ENCODE measurements at regions not wholly inside any gene's neighbourhood (a gene's known extent, or its start where the extent isn't known, plus 50 kb on each side); places are given as distances from the start of the nearest gene placed in this dataset.

- H3K9me2 ChIP-seq (ENCODE audit: low read depth, low read length), result no peaks in the 10 kb centered on the region
- H3K9me3 ChIP-seq (ENCODE audit: low read length), result no peaks in the 10 kb centered on the region
- H3K27ac ChIP-seq (ENCODE audit: low read depth, low read length, poor library complexity, severe bottlenecking), result peak overlapping the region; percentile 43
- H2AFZ ChIP-seq (ENCODE audit: low read length), result no peak overlapping the region
- H3K79me2 ChIP-seq (ENCODE audit: insufficient read depth, low read length), result no peaks in the 10 kb centered on the region
- no peak for TF ChIP-seq EZH2 (IDR thresholded peaks at IDR 0.05; ENCODE audit: borderline replicate concordance, low read length)
- no peak for TF ChIP-seq CTCF (IDR thresholded peaks at IDR 0.05; ENCODE audit: low read length)
- H3K4me2 ChIP-seq (ENCODE audit: low read length), result peak overlapping the region; percentile 74
- H3K36me3 ChIP-seq (ENCODE audit: insufficient read depth, low read length), result peaks cover 2% of the 10 kb centered on the region; the same call in 1 of the 2 replicates
- H4K20me1 ChIP-seq (ENCODE audit: insufficient read depth, low read length), result no peaks in the 10 kb centered on the region
- no peaks in the 10 kb centered on the region for H3K27me3 ChIP-seq (ENCODE audit: insufficient read depth, low read length)
- peak overlapping the region; percentile 66 for H3K4me3 ChIP-seq (ENCODE audit: low read depth, low read length, poor library complexity, severe bottlenecking)
- peaks cover 56% of the 10 kb centered on the region for H3K4me1 ChIP-seq (ENCODE audit: insufficient read depth, low read length, severe bottlenecking)
- H3F3A ChIP-seq (ENCODE audit: insufficient read depth, low read length), result peaks cover 7% of the 10 kb centered on the region; the same call in 1 of the 2 replicates
- H3K9ac ChIP-seq (ENCODE audit: low read length), result peak overlapping the region; percentile 66
These were observed 93.3 kb downstream of the RFLNA start for GRCh38 chr12:124388038-124388671.

- Histone ChIP-seq H4K20me1 (ENCODE audit: insufficient read depth, low read length) (no peaks in the 10 kb centered on the region), H3K4me2 (ENCODE audit: low read length) (peak overlapping the region; percentile 74), H3K79me2 (ENCODE audit: insufficient read depth, low read length) (no peaks in the 10 kb centered on the region), H3K27me3 (ENCODE audit: insufficient read depth, low read length) (no peaks in the 10 kb centered on the region), H3K4me3 (ENCODE audit: low read depth, low read length, poor library complexity, severe bottlenecking) (peak overlapping the region; percentile 66), H3K36me3 (ENCODE audit: insufficient read depth, low read length) (peaks cover 6% of the 10 kb centered on the region; the same call in 1 of the 2 replicates), H3K4me1 (ENCODE audit: insufficient read depth, low read length, severe bottlenecking) (peaks cover 49% of the 10 kb centered on the region), H3F3A (ENCODE audit: insufficient read depth, low read length) (peaks cover 7% of the 10 kb centered on the region; the same call in 1 of the 2 replicates), H3K9me3 (ENCODE audit: low read length) (no peaks in the 10 kb centered on the region), H3K9ac (ENCODE audit: low read length) (peak overlapping the region; percentile 66; the same call in 1 of the 2 replicates), H3K27ac (ENCODE audit: low read depth, low read length, poor library complexity, severe bottlenecking) (peak overlapping the region; percentile 43), H3K9me2 (ENCODE audit: low read depth, low read length) (no peaks in the 10 kb centered on the region), H2AFZ (ENCODE audit: low read length) (no peak overlapping the region)
- TF ChIP-seq EZH2 (IDR thresholded peaks at IDR 0.05; ENCODE audit: borderline replicate concordance, low read length) (no peak), CTCF (IDR thresholded peaks at IDR 0.05; ENCODE audit: low read length) (no peak)
These were observed 92.6 kb downstream of the RFLNA start for GRCh38 chr12:124387528-124387911.

- no peaks in the 10 kb centered on the region for H3K27me3 ChIP-seq (ENCODE audit: insufficient read depth, low read length)
- TF ChIP-seq CTCF (IDR thresholded peaks at IDR 0.05; ENCODE audit: low read length) (no peak), EZH2 (IDR thresholded peaks at IDR 0.05; ENCODE audit: borderline replicate concordance, low read length) (no peak)
- H2AFZ ChIP-seq (ENCODE audit: low read length), result no peak overlapping the region
- peak overlapping the region; percentile 66; the same call in 1 of the 2 replicates for H3K9ac ChIP-seq (ENCODE audit: low read length)
- peak overlapping the region; percentile 66 for H3K4me3 ChIP-seq (ENCODE audit: low read depth, low read length, poor library complexity, severe bottlenecking)
- no peaks in the 10 kb centered on the region for H3K79me2 ChIP-seq (ENCODE audit: insufficient read depth, low read length)
- H4K20me1 ChIP-seq (ENCODE audit: insufficient read depth, low read length), result no peaks in the 10 kb centered on the region
- peaks cover 43% of the 10 kb centered on the region for H3K4me1 ChIP-seq (ENCODE audit: insufficient read depth, low read length, severe bottlenecking)
- H3K9me3 ChIP-seq (ENCODE audit: low read length), result no peaks in the 10 kb centered on the region
- H3F3A ChIP-seq (ENCODE audit: insufficient read depth, low read length), result peaks cover 7% of the 10 kb centered on the region; the same call in 1 of the 2 replicates
- H3K27ac ChIP-seq (ENCODE audit: low read depth, low read length, poor library complexity, severe bottlenecking), result peak overlapping the region; percentile 43
- no peaks in the 10 kb centered on the region for H3K9me2 ChIP-seq (ENCODE audit: low read depth, low read length)
- H3K4me2 ChIP-seq (ENCODE audit: low read length), result peak overlapping the region; percentile 74
- H3K36me3 ChIP-seq (ENCODE audit: insufficient read depth, low read length), result peaks cover 6% of the 10 kb centered on the region; the same call in 1 of the 2 replicates
These were observed 92.0 kb downstream of the RFLNA start for GRCh38 chr12:124386661-124387527.
